SJCRH30 (cell line): ENCODE measurements at regions not wholly inside any gene's neighbourhood (a gene's known extent, or its start where the extent isn't known, plus 50 kb on each side); places are given as distances from the start of the nearest gene placed in this dataset.

Experiments used
- DNase-seq, 2 experiments: peaks; one replicate each; pipeline ENCODE4 v3.0.0-alpha.2; 2015 to 2020
- H3K27ac ChIP-seq: fragments of 250-450 bp; sonication (Bioruptor Pico); 2 replicates; pipeline ENCODE4 v1.5.1; 2020; ENCODE audit warnings: mild to moderate bottlenecking, moderate library complexity
- H3K27me3 ChIP-seq: fragments of 250-450 bp; sonication (Bioruptor Pico); 2 replicates; pipeline ENCODE4 v1.5.1; 2020; ENCODE audit warnings: mild to moderate bottlenecking, moderate library complexity
- H3K36me3 ChIP-seq: fragments of 250-450 bp; sonication (Bioruptor Pico); 2 replicates; pipeline ENCODE4 v1.5.1; 2020; ENCODE audit warnings: mild to moderate bottlenecking, moderate library complexity
- H3K4me1 ChIP-seq: fragments of 250-450 bp; sonication (Bioruptor Pico); 2 replicates; pipeline ENCODE4 v1.5.1; 2020; ENCODE audit warnings: mild to moderate bottlenecking, moderate library complexity
- H3K4me3 ChIP-seq: fragments of 250-450 bp; sonication (Bioruptor Pico); 2 replicates; pipeline ENCODE4 v1.5.1; 2020; ENCODE audit warnings: mild to moderate bottlenecking, moderate library complexity
- H3K9me3 ChIP-seq: fragments of 250-450 bp; sonication (Bioruptor Pico); replicated peaks from 2 replicates; pipeline ENCODE4 v1.5.1; 2020; ENCODE audit warnings: mild to moderate bottlenecking, moderate library complexity

- Histone ChIP-seq H3K36me3 (no peaks in the 10 kb centered on the region), H3K4me3 (no peak overlapping the region), H3K4me1 (no peaks in the 10 kb centered on the region), H3K9me3 (no peaks in the 10 kb centered on the region), H3K27ac (no peak overlapping the region), H3K27me3 (no peaks in the 10 kb centered on the region; the same call in 1 of the 2 replicates)
- no peak for DNase-seq
Measured at GRCh38 chr4:95705323-95705722, 134.6 kb upstream of the PDHA2 start.

DNA sequence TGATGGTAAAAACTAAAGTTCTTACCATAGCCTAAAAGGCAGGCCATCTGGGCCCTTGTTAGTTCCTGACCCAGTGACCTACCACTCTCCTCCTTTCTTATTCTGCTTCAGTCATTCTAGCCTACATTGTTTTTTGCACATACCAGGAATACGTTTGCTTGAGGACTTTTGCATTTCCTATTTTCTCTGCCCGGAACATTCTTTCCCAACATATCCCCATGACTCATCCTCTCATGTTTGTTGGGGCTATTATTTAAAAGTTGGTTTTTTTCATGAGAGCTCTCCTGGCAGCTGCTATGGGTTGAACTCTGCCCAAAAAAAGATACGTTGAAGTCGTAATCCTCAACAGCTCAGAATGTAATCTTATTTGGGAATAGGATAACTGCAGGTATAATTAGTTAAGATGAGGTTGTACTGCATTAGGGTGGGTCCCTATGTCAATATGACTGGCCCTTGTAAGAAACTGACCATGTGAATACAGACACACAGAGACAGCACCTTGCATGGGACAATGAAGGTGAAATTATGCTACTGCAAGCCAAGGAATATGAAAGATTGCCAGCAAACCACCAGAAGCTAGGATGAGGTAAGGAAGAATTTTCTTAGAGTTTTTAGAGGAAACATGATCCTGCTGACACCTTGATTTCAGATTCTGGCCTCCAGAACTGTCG is 138.3 kb upstream of the PDHA2 start:
- no peak overlapping the region for H3K27ac ChIP-seq
- no peaks in the 10 kb centered on the region for H3K4me1 ChIP-seq
- DNase-seq, result no peak
- H3K36me3 ChIP-seq, result no peaks in the 10 kb centered on the region
- H3K27me3 ChIP-seq, result no peaks in the 10 kb centered on the region; the same call in 1 of the 2 replicates
- H3K4me3 ChIP-seq, result no peak overlapping the region
- no peaks in the 10 kb centered on the region for H3K9me3 ChIP-seq

- Histone ChIP-seq H3K36me3 (no peaks in the 10 kb centered on the region), H3K4me1 (no peaks in the 10 kb centered on the region), H3K27me3 (no peaks in the 10 kb centered on the region), H3K9me3 (no peaks in the 10 kb centered on the region), H3K4me3 (no peak overlapping the region), H3K27ac (no peak overlapping the region)
- no peak for DNase-seq
Measured at GRCh38 chr4:95694411-95694810, 145.5 kb upstream of the PDHA2 start.

GRCh38 chr4:95693594-95693993 is 144.8 kb upstream of the UNC5C start:
- H3K4me1 ChIP-seq, result no peaks in the 10 kb centered on the region
- DNase-seq, result peak; percentile 6 to 56
- no peak overlapping the region for H3K27ac ChIP-seq
- no peaks in the 10 kb centered on the region for H3K36me3 ChIP-seq
- H3K9me3 ChIP-seq, result no peaks in the 10 kb centered on the region
- no peak overlapping the region for H3K4me3 ChIP-seq
- H3K27me3 ChIP-seq, result no peaks in the 10 kb centered on the region

GRCh38 chr4:95676190-95676589 is 127.4 kb upstream of the UNC5C start:
- Histone ChIP-seq H3K27ac (no peak overlapping the region), H3K4me1 (no peaks in the 10 kb centered on the region), H3K9me3 (no peaks in the 10 kb centered on the region), H3K36me3 (no peaks in the 10 kb centered on the region), H3K4me3 (no peak overlapping the region), H3K27me3 (no peaks in the 10 kb centered on the region)
- DNase-seq, result no peak

DNA sequence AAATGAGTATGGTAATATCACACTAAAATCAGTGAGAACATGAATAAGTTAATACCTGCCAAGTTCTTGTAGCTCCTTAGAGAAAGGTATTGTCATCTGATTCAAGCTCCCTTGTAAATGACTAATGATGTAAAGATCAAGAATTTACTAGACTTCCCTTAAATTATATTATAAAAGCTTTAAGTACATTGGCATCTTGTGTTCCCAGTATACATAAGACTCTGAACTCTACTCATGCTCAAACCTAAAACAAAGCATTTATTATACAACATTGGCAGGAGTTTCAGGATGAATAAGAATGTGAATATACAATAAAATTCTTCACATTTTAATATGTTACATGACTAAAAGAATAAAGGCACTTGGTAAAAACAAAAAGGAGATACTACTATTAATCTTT is 126.8 kb upstream of the UNC5C start:
- Histone ChIP-seq H3K4me1 (no peaks in the 10 kb centered on the region), H3K36me3 (no peaks in the 10 kb centered on the region), H3K9me3 (no peaks in the 10 kb centered on the region), H3K4me3 (no peak overlapping the region), H3K27me3 (no peaks in the 10 kb centered on the region), H3K27ac (no peak overlapping the region)
- DNase-seq, result no peak

DNA sequence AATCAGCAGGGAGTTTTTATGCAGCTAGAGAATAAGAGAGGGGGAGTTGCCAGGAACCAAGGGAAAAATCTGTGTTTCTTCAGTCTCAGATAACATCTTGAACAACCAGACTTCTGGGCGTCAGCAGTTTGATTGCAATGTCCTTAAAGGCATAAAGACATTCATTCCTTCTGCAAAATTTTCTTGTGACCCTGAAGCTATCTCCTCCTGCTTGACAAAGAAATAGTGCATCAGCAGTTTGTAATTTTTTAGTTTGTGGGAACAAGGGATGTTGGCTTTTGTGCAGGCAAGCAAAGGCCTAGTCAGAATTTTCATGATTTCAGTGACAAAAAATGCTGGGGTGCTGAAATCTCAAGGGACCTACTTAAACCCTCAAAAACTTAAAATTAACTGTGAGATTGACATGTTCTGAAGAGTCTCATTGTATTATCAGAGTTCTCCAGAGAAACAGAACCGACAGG is 125.8 kb upstream of the UNC5C start:
- Histone ChIP-seq H3K27ac (no peak overlapping the region), H3K9me3 (no peaks in the 10 kb centered on the region), H3K27me3 (no peaks in the 10 kb centered on the region), H3K4me3 (no peak overlapping the region), H3K36me3 (no peaks in the 10 kb centered on the region), H3K4me1 (no peaks in the 10 kb centered on the region)
- DNase-seq, result no peak

DNA sequence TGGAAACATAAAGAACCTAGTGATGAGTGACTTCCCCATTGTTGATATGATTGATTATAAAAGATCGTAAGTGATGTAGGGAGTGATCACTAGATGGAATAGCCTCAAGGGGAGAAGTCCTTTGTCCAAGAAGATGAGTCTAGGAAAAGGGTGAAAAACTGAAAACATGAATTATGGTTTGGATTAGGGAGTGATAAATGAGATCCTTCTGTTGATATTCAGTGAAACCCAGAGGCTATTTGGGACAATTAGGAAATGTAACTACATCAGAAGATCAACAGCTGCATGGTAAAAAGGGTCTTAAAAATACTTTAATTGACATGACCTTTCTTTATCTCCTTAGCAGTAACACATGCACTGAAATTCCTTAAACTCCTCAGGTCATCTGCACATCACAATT is 124.0 kb upstream of the UNC5C start:
- Histone ChIP-seq H3K4me3 (no peak overlapping the region), H3K4me1 (no peaks in the 10 kb centered on the region), H3K27ac (no peak overlapping the region), H3K36me3 (no peaks in the 10 kb centered on the region), H3K27me3 (no peaks in the 10 kb centered on the region), H3K9me3 (no peaks in the 10 kb centered on the region; the same call in 1 of the 2 replicates)
- no peak for DNase-seq

DNA sequence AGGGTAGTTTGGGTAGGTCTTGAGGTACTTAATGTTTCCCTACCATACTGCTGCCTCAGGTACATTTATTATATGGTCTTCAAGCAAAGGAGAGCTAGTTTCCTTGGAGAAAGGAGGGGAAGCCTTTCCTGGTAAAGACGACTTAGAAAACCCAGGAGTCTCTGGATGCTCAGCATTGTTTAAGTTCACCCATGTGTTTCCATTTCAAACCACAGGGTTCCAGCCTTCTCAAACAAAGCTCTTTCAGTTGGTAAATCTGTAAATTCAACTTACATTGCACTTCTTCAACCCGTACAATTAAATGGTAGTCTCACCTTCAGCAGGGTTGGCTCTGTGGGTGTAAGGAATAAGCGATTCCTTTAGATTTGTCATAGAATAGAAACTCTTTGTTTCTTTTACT is 111.9 kb upstream of the UNC5C start:
- Histone ChIP-seq H3K27me3 (no peaks in the 10 kb centered on the region), H3K4me1 (no peaks in the 10 kb centered on the region), H3K9me3 (no peaks in the 10 kb centered on the region), H3K4me3 (no peak overlapping the region), H3K36me3 (no peaks in the 10 kb centered on the region), H3K27ac (no peak overlapping the region)
- DNase-seq, result no peak

- Histone ChIP-seq H3K36me3 (no peaks in the 10 kb centered on the region), H3K27me3 (no peaks in the 10 kb centered on the region), H3K4me3 (no peak overlapping the region), H3K4me1 (no peaks in the 10 kb centered on the region), H3K9me3 (no peaks in the 10 kb centered on the region), H3K27ac (no peak overlapping the region)
- no peak for DNase-seq
Measured at GRCh38 chr4:95651891-95652290, 103.1 kb upstream of the UNC5C start.

DNA sequence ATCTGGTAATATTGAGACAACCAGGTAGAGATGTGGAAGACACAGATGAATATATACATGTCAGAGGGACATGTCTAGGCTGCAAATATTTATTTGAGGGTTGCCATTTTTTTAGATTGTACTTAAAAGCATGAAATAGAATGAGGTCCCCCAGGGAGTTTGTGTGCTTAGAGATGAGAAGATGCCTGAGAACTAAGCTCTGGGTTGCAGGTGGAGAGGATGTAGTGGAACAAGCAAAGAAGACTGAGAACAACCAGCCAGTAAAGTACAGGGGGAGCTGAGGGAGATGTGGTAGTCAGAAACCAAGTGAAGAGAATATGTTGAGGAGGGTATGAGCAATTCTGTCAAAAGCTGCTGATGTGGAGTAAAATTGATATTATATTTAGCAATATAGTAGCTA is 95.6 kb upstream of the UNC5C start:
- Histone ChIP-seq H3K4me3 (no peak overlapping the region), H3K27ac (no peak overlapping the region), H3K27me3 (no peaks in the 10 kb centered on the region), H3K36me3 (no peaks in the 10 kb centered on the region), H3K9me3 (no peaks in the 10 kb centered on the region), H3K4me1 (no peaks in the 10 kb centered on the region)
- DNase-seq, result no peak

- Histone ChIP-seq H3K36me3 (no peaks in the 10 kb centered on the region), H3K4me3 (no peak overlapping the region), H3K27ac (no peak overlapping the region), H3K9me3 (no peaks in the 10 kb centered on the region), H3K27me3 (no peaks in the 10 kb centered on the region), H3K4me1 (no peaks in the 10 kb centered on the region)
- peak in 1 of 2 experiments; percentile 28 for DNase-seq
Measured at GRCh38 chr4:95643627-95644026, 94.9 kb upstream of the UNC5C start.

DNA sequence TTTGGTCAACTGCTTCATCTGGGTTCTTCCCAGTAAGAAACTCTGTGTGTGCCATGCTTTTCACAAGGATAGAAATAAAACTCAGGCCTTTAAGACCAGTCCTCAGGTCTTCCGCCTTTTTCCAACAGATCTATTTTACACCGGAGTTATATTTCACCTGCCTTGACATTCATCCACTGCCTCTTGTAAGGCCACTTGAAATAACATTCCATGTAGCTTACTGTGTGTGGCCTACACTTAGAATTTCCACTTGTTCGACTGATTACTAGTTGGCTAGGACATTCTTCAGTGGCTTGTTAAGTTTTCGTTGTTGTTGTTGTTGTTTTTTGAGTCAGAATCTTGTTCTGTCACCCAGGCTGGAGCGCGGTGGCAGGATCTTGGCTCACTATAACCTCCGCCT is 92.8 kb upstream of the UNC5C start:
- Histone ChIP-seq H3K4me3 (no peak overlapping the region), H3K9me3 (no peaks in the 10 kb centered on the region), H3K36me3 (no peaks in the 10 kb centered on the region), H3K27me3 (no peaks in the 10 kb centered on the region), H3K4me1 (no peaks in the 10 kb centered on the region), H3K27ac (no peak overlapping the region)
- DNase-seq, result no peak

- Histone ChIP-seq H3K4me3 (no peak overlapping the region), H3K4me1 (no peaks in the 10 kb centered on the region), H3K27ac (no peak overlapping the region), H3K9me3 (no peaks in the 10 kb centered on the region), H3K36me3 (no peaks in the 10 kb centered on the region), H3K27me3 (no peaks in the 10 kb centered on the region)
- no peak for DNase-seq
Measured at GRCh38 chr4:95640311-95640710, 91.5 kb upstream of the UNC5C start.

- H3K27me3 ChIP-seq, result no peaks in the 10 kb centered on the region
Measured at GRCh38 chr4:95638920-95639501, 90.2 kb upstream of the UNC5C start.

DNA sequence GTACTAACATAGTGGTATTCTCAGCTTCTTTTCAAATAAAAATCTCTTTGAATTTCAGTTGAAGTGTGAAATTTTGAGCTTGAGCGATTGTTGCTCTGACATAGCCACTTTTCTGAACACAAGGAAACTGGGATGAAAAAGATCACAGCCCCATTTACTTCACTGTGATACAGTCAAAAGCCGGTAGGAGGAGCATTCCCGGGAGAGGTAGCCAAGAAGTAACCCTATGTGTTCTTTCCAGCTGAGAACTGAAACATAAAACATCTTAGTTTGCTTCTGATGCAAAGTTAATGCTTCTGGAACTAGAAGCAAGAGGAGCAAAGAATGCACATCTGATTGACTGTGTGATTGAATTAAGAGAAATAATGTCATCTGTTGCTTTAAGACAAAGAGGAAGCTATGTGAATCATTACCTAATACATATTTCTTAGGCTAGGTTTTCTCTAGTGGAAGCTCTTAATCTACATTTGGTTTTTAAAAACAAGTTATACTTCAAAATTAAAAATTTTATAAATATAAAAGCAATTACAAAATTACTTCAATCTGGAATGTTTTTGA is 88.3 kb upstream of the UNC5C start:
- Histone ChIP-seq H3K4me3 (no peak overlapping the region), H3K27ac (no peak overlapping the region), H3K9me3 (no peaks in the 10 kb centered on the region), H3K36me3 (no peaks in the 10 kb centered on the region), H3K4me1 (no peaks in the 10 kb centered on the region), H3K27me3 (no peaks in the 10 kb centered on the region)
- peak in 1 of 2 experiments; percentile 37 for DNase-seq

More at GRCh38 chr4:95638920-95639501, 90.2 kb upstream of the UNC5C start:
- Histone ChIP-seq H3K4me1 (no peaks in the 10 kb centered on the region), H3K9me3 (no peaks in the 10 kb centered on the region), H3K4me3 (no peak overlapping the region), H3K36me3 (no peaks in the 10 kb centered on the region), H3K27ac (no peak overlapping the region)
- DNase-seq, result no peak
